GM19240 (cell line): ENCODE measurements at regions not wholly inside any gene's neighbourhood (a gene's known extent, or its start where the extent isn't known, plus 50 kb on each side); places are given as distances from the start of the nearest gene placed in this dataset.
"Not testable (repeated sequence)": the region's sequence is repeated elsewhere in the genome, so short reads cannot be mapped to it uniquely, and the experiment has no call there.

Source experiments
- DNase-seq: peaks from one replicate; pipeline ENCODE4 v3.0.0; 2011; ENCODE audit warnings: low spot score; ENCODE audit not compliant: insufficient read length

- not testable (repeated sequence) for DNase-seq
Measured at GRCh38 chr5:53268241-53268640, 158.7 kb upstream of the MOCS2 start.

GRCh38 chr5:53275666-53276065 is 166.1 kb upstream of the MOCS2 start:
- no peak for DNase-seq

GRCh38 chr5:53276825-53277224 is 167.3 kb upstream of the MOCS2 start:
- no peak for DNase-seq

- DNase-seq = no peak
Measured at GRCh38 chr5:53277491-53277890, 167.9 kb upstream of the MOCS2 start.

- no peak for DNase-seq
Measured at GRCh38 chr5:53287573-53287972, 178.0 kb upstream of the MOCS2 start.

- no peak for DNase-seq
Measured at GRCh38 chr5:53288511-53288910, 179.0 kb upstream of the MOCS2 start.

GRCh38 chr5:53291047-53291446 is 181.5 kb upstream of the MOCS2 start:
- no peak for DNase-seq

GRCh38 chr5:53291528-53291927 is 182.0 kb upstream of the MOCS2 start:
- no peak for DNase-seq

- no peak for DNase-seq
Measured at GRCh38 chr5:53298841-53299240, 181.6 kb upstream of the FST start.

- DNase-seq = no peak
Measured at GRCh38 chr5:53302529-53302928, 177.9 kb upstream of the FST start.

GRCh38 chr5:53303105-53303504 is 177.3 kb upstream of the FST start:
- DNase-seq = no peak

- DNase-seq = not testable (repeated sequence)
Measured at GRCh38 chr5:53305316-53305715, 175.1 kb upstream of the FST start.

GRCh38 chr5:53309653-53310052 is 170.8 kb upstream of the FST start:
- DNase-seq = no peak

- DNase-seq = no peak
Measured at GRCh38 chr5:53311681-53312080, 168.7 kb upstream of the FST start.

GRCh38 chr5:53313145-53313544 is 167.3 kb upstream of the FST start:
- no peak for DNase-seq

GRCh38 chr5:53318303-53318702 is 162.1 kb upstream of the FST start:
- no peak for DNase-seq

GRCh38 chr5:53319315-53319714 is 161.1 kb upstream of the FST start:
- DNase-seq = no peak

- DNase-seq = no peak
Measured at GRCh38 chr5:53321073-53321472, 159.4 kb upstream of the FST start.

- DNase-seq = no peak
Measured at GRCh38 chr5:53321721-53322120, 158.7 kb upstream of the FST start.

GRCh38 chr5:53322257-53322656 is 158.2 kb upstream of the FST start:
- DNase-seq = no peak

- DNase-seq = no peak
Measured at GRCh38 chr5:53323511-53323910, 156.9 kb upstream of the FST start.

- no peak for DNase-seq
Measured at GRCh38 chr5:53323943-53324642, 156.3 kb upstream of the FST start.

- DNase-seq = no peak
Measured at GRCh38 chr5:53326424-53327153, 153.8 kb upstream of the FST start.
